GM12878 (cell line): ENCODE measurements at regions not wholly inside any gene's neighbourhood (a gene's known extent, or its start where the extent isn't known, plus 50 kb on each side); places are given as distances from the start of the nearest gene placed in this dataset.

Source experiments
- ATAC-seq: fragments of 200-7000 bp; cut with Tn5 transposase; 3 replicates; pipeline ENCODE4 v1.9.1; 2020; ENCODE audit warnings: mild to moderate bottlenecking, moderate library complexity
- BruUV-seq: library from RNA; stranded (reverse); fragments of 400-500 nt; replicated peaks from 2 replicates; lab custom pipeline; 2021; lab: Mats Ljungman, UMichigan
- CTCF ChIA-PET: fragments of 300-600 bp; sonication (Branson Sonifier 250); formaldehyde crosslinking; extraction: SDS; loops from one replicate; lab custom pipeline; 2021; ENCODE audit warnings: inconsistent platforms; lab: Yijun Ruan, JAX
- POLR2A ChIA-PET: fragments of 350-600 bp; formaldehyde crosslinking; extraction: SDS; loops from one replicate; lab custom pipeline; 2021; ENCODE audit warnings: inconsistent platforms; lab: Charles Lee
- RAD21 ChIA-PET: fragments of 300-600 bp; sonication (Branson Sonifier 250); formaldehyde crosslinking; loops from one replicate; lab custom pipeline; 2023; ENCODE audit warnings: antibody characterized with exemption; ENCODE audit not compliant: unreplicated experiment; lab: Charles Lee
- SMC1A ChIA-PET: fragments of 300-600 bp; sonication (Branson Sonifier 250); formaldehyde crosslinking; loops from one replicate; lab custom pipeline; 2023; ENCODE audit not compliant: unreplicated experiment, uncharacterized antibody; lab: Charles Lee
- DNase-seq: peaks from one replicate; pipeline ENCODE4 v3.0.0-alpha.2; 2011; ENCODE audit warnings: low read depth, low spot score
- FAIRE-seq: peaks from 3 replicates; lab custom pipeline; 2011; peaks lifted over from hg19 to GRCh38; lab: Jason Lieb, UNC
- H2AFZ ChIP-seq: 2 replicates; pipeline ENCODE4 v1.6.0; 2011; ENCODE audit warnings: low read depth, low read length, control low read depth; ENCODE audit not compliant: control insufficient read depth
- H3K27ac ChIP-seq: 2 replicates; pipeline ENCODE4 v1.5.1; 2011; ENCODE audit warnings: control low read depth; ENCODE audit not compliant: control insufficient read depth, insufficient read depth
- H3K27me3 ChIP-seq, 2 experiments: replicated peaks in 1 of 2; 2 replicates each; pipeline versions ENCODE4 v1.6.0 to v1.6.1; 2011; ENCODE audit warnings: low read length in 1 of 2; ENCODE audit not compliant: control insufficient read depth in 2 of 2, insufficient read depth in 2 of 2
- H3K36me3 ChIP-seq, 2 experiments: 2 replicates each; pipeline ENCODE4 v1.5.1; 2011; ENCODE audit warnings: low read length in 1 of 2; ENCODE audit not compliant: control insufficient read depth in 2 of 2, insufficient read depth in 2 of 2
- H3K4me1 ChIP-seq: 2 replicates; pipeline ENCODE4 v1.6.1; 2011; ENCODE audit warnings: mild to moderate bottlenecking, low read length, moderate library complexity, mixed read lengths; ENCODE audit not compliant: control insufficient read depth, insufficient read depth
- H3K4me2 ChIP-seq: 2 replicates; pipeline ENCODE4 v1.6.0; 2011; ENCODE audit warnings: control low read depth; ENCODE audit not compliant: control insufficient read depth, insufficient read depth
- H3K4me3 ChIP-seq: fragments of 200-600 bp; sonication (generic); 2 replicates; pipeline ENCODE4 v1.5.1; 2016
- H3K79me2 ChIP-seq: 2 replicates; pipeline ENCODE4 v1.6.0; 2011; ENCODE audit warnings: low read length; ENCODE audit not compliant: control insufficient read depth, insufficient read depth
- H3K9ac ChIP-seq: 2 replicates; pipeline ENCODE4 v1.8.0; 2011; ENCODE audit warnings: low read length, control low read depth, mixed read lengths; ENCODE audit not compliant: control insufficient read depth, insufficient read depth
- H3K9me3 ChIP-seq: replicated peaks from 3 replicates; pipeline ENCODE4 v1.5.1; 2011; ENCODE audit warnings: mild to moderate bottlenecking, low read length; ENCODE audit not compliant: control insufficient read depth, insufficient read depth
- H4K20me1 ChIP-seq: 2 replicates; pipeline ENCODE4 v1.6.0; 2011; ENCODE audit not compliant: control insufficient read depth, insufficient read depth
- ATF3 ChIP-seq: IDR thresholded peaks from 2 replicates; pipeline ENCODE4 v1.6.1; 2011; ENCODE audit warnings: low read depth, mild to moderate bottlenecking, low read length, moderate library complexity, borderline replicate concordance; ENCODE audit errors: extremely low read depth
- ATF7 ChIP-seq: fragments of 450-650 bp; IDR thresholded peaks from 2 replicates; pipeline ENCODE4 v1.6.1; 2016; ENCODE audit warnings: low read depth, mild to moderate bottlenecking
- BCL3 ChIP-seq: IDR thresholded peaks from 2 replicates; pipeline ENCODE4 v1.6.1; 2011; ENCODE audit warnings: borderline replicate concordance, low read depth, mild to moderate bottlenecking, moderate library complexity, low read length; ENCODE audit not compliant: insufficient read depth, poor library complexity, severe bottlenecking
- LARP7 ChIP-seq: fragments of 450-650 bp; IDR thresholded peaks from 2 replicates; pipeline ENCODE4 v1.6.1; 2017; ENCODE audit warnings: mild to moderate bottlenecking
- NFYB ChIP-seq: IDR thresholded peaks from 2 replicates; pipeline ENCODE4 v1.6.1; 2011; ENCODE audit warnings: low read depth, mild to moderate bottlenecking, low read length, improper control_type of control experiment, moderate library complexity; ENCODE audit not compliant: insufficient read depth
- PBX3 ChIP-seq: IDR thresholded peaks from 2 replicates; pipeline ENCODE4 v1.6.1; 2011; ENCODE audit warnings: mild to moderate bottlenecking, low read depth, low read length, moderate library complexity; ENCODE audit not compliant: insufficient replicate concordance
- RB1 ChIP-seq: fragments of 450-650 bp; formaldehyde crosslinking; IDR thresholded peaks from 2 replicates; pipeline ENCODE4 v1.6.1; 2017; ENCODE audit warnings: mild to moderate bottlenecking, borderline replicate concordance
- RFX5 ChIP-seq: IDR thresholded peaks from 2 replicates; pipeline ENCODE4 v1.6.1; 2011; ENCODE audit warnings: low read depth, low read length, improper control_type of control experiment
- RUNX3 ChIP-seq: IDR thresholded peaks from 2 replicates; pipeline ENCODE4 v1.6.1; 2012; ENCODE audit warnings: low read length, inconsistent platforms
- SMAD5 ChIP-seq: IDR thresholded peaks from 2 replicates; pipeline ENCODE4 v1.6.1; 2016; ENCODE audit warnings: antibody characterized with exemption, low read depth
- SMC3 ChIP-seq: IDR thresholded peaks from 2 replicates; pipeline ENCODE4 v1.6.1; 2011; ENCODE audit warnings: low read length, improper control_type of control experiment, borderline replicate concordance
- STAT1 ChIP-seq: fragments of 450-650 bp; conservative IDR thresholded peaks from 2 replicates; pipeline ENCODE4 v1.6.1; 2014; ENCODE audit warnings: antibody characterized with exemption, mild to moderate bottlenecking
- TAF1 ChIP-seq: IDR thresholded peaks from 2 replicates; pipeline ENCODE4 v1.6.1; 2011; ENCODE audit warnings: mild to moderate bottlenecking, low read depth, low read length, borderline replicate concordance
- ZSCAN29 ChIP-seq: fragments of 450-650 bp; IDR thresholded peaks from 2 replicates; pipeline ENCODE4 v1.6.1; 2017; ENCODE audit warnings: mild to moderate bottlenecking, moderate library complexity
- WGBS: methylation state at CpG from one replicate; pipeline ENCODE4 v1.1.6; 2016; ENCODE audit warnings: low lambda C conversion rate; ENCODE audit not compliant: insufficient replicate concordance, insufficient coverage; ENCODE audit errors: missing lambda C conversion rate; 5-methylcytosine and 5-hydroxymethylcytosine counted together
- in situ Hi-C: fragments of 300-500 bp; cut with MboI; formaldehyde crosslinking; loops from 9 replicates; pipeline ENCODE4 v1.14.3; 2018; ENCODE audit warnings: mixed read lengths
- intact Hi-C: fragments of 100-400 bp; cut with micrococcal nuclease; formaldehyde crosslinking; loops from one replicate; pipeline ENCODE4 v1.14.2; 2022; ENCODE audit not compliant: unreplicated experiment

GRCh38 chr3:30258426-30259392 is 347.7 kb upstream of the TGFBR2 start:
- intact Hi-C loops: no loop called here
- Histone ChIP-seq H2AFZ (no peak overlapping the region), H3K4me1 (no peaks in the 10 kb centered on the region), H3K4me3 (no peak overlapping the region), H3K36me3 (no peaks in the 10 kb centered on the region), H3K9me3 (no peaks in the 10 kb centered on the region), H3K9ac (no peak overlapping the region), H3K27ac (no peak overlapping the region), H3K79me2 (no peaks in the 10 kb centered on the region)
- FAIRE-seq (no peak), ATAC-seq (no peak)
- SMC1A ChIA-PET: no interaction called here
- POLR2A ChIA-PET: interaction anchor here (0.5 kb wide), 1 partner anchor 245 kb away, joined by 3 read pairs; no protein-coding TSS in a partner anchor
- CTCF ChIA-PET: no interaction called here
- 56% methylated on average over 4 of the region's 4 CpGs for WGBS
- BruUV-seq: no TSS peak
- RAD21 ChIA-PET: no interaction called here
- no peak for TF ChIP-seq RFX5
- TF ChIP-seq STAT1: no peak
- no peak for TF ChIP-seq PBX3
- TF ChIP-seq RUNX3: no peak
- no peak for TF ChIP-seq TAF1
- TF ChIP-seq NFYB: no peak
- TF ChIP-seq LARP7: no peak
- no peak for TF ChIP-seq RB1
- TF ChIP-seq ATF3: no peak
- TF ChIP-seq SMAD5: no peak
- TF ChIP-seq ATF7: no peak
- no peak for TF ChIP-seq BCL3
- no peak for TF ChIP-seq ZSCAN29
- TF ChIP-seq SMC3: no peak
- TF ChIP-seq, all 136 proteins: peak for 0
- Histone ChIP-seq H3K27me3 (no peaks in the 10 kb centered on the region), H4K20me1 (no peaks in the 10 kb centered on the region), H3K4me2 (no peak overlapping the region)
- in situ Hi-C loops: no loop called here
- DNase-seq: no peak
